ENCODE measurements at regions not wholly inside any gene's neighbourhood (a gene's known extent, or its start where the extent isn't known, plus 50 kb on each side); places are given as distances from the start of the nearest gene placed in this dataset.

DNA sequence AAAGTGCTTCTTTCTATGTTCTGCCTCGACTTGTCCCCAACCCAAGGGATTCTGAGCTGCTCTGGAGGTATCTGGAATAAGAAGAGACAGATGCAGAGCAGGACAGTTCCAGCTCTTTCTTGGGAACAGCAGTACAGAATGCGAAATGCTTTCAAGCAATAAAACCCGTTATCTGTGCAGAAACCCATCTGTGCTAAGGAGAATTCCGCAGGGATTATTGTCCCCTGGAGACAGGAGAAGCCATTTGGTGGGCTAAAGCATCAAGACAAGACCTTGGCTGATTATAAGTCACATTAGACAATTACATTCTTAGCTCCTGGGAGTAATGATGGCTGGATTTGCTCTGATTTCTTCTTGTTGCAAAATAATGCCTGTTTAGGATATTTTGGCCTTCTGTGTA is 185.4 kb upstream of the GLI2 start:
- Histone ChIP-seq H3K4me2 (ENCODE audit: low read length) (no peak overlapping the region), H3K27ac (ENCODE audit: low read depth, low read length) (no peak overlapping the region), H3K27me3 (ENCODE audit: control insufficient read depth, low read length) (0 out of 2 replicates have a peak, but pooled peaks cover 2% of the 10 kb centered on the region), H4K20me1 (ENCODE audit: control insufficient read depth, insufficient read depth, low read depth, low read length) (no peaks in the 10 kb centered on the region), H3K4me1 (ENCODE audit: control insufficient read depth, low read length) (no peaks in the 10 kb centered on the region), H3F3A (ENCODE audit: control insufficient read depth, insufficient read depth) (no peaks in the 10 kb centered on the region), H3K9me3 (ENCODE audit: control insufficient read depth, insufficient read depth, low read length) (no peaks in the 10 kb centered on the region), H3K36me3 (ENCODE audit: control insufficient read depth, low read length) (no peaks in the 10 kb centered on the region), H3K4me3 (ENCODE audit: low read length) (no peak overlapping the region), H3K79me2 (ENCODE audit: control insufficient read depth, low read length) (no peaks in the 10 kb centered on the region), H3K9me2 (replicated peaks; ENCODE audit: control insufficient read depth, low read length) (no peaks in the 10 kb centered on the region)
- no peak for TF ChIP-seq EZH2phosphoT487 (IDR thresholded peaks at IDR 0.05; ENCODE audit: borderline replicate concordance, low read length)
- TF ChIP-seq, protein P1, sequence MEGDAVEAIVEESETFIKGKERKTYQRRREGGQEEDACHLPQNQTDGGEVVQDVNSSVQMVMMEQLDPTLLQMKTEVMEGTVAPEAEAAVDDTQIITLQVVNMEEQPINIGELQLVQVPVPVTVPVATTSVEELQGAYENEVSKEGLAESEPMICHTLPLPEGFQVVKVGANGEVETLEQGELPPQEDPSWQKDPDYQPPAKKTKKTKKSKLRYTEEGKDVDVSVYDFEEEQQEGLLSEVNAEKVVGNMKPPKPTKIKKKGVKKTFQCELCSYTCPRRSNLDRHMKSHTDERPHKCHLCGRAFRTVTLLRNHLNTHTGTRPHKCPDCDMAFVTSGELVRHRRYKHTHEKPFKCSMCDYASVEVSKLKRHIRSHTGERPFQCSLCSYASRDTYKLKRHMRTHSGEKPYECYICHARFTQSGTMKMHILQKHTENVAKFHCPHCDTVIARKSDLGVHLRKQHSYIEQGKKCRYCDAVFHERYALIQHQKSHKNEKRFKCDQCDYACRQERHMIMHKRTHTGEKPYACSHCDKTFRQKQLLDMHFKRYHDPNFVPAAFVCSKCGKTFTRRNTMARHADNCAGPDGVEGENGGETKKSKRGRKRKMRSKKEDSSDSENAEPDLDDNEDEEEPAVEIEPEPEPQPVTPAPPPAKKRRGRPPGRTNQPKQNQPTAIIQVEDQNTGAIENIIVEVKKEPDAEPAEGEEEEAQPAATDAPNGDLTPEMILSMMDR (IDR thresholded peaks at IDR 0.05; ENCODE audit: low read depth, low read length, poor library complexity, severe bottlenecking) = no peak

DNA sequence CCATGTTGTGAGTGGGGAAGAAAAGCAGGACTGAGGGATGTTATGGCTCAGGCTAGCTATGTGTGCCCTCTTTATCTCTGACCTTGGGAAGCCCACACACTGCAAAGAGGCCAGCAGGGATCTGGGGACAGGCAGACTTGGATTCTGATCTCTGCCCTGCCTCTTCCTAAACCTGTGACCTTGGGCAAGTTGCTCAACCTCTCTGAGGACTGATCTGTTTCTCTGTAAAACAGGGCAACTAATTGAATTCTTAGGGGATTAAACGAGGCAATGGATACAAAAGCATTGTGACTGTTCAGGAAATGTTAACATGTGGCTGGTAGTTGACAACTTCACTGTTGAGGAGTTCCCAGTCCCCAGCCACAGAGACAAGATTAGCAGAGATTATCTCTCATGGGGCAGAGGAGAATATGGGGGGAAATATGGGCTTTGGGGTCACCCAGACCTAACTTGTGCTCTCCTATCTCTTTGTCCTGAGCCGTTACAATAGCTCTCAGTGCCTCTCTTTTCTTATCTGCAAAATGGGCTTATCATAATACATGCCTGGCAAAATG is 184.7 kb upstream of the GLI2 start:
- H3K27me3 ChIP-seq (ENCODE audit: control insufficient read depth, low read length) = 0 out of 2 replicates have a peak, but pooled peaks cover 2% of the 10 kb centered on the region
- no peaks in the 10 kb centered on the region for H4K20me1 ChIP-seq (ENCODE audit: control insufficient read depth, insufficient read depth, low read depth, low read length)
- no peaks in the 10 kb centered on the region for H3K36me3 ChIP-seq (ENCODE audit: control insufficient read depth, low read length)
- no peaks in the 10 kb centered on the region for H3K4me1 ChIP-seq (ENCODE audit: control insufficient read depth, low read length)
- H3K27ac ChIP-seq (ENCODE audit: low read depth, low read length) = no peak overlapping the region
- H3K9me3 ChIP-seq (ENCODE audit: control insufficient read depth, insufficient read depth, low read length) = no peaks in the 10 kb centered on the region
- H3K4me2 ChIP-seq (ENCODE audit: low read length) = no peak overlapping the region
- no peaks in the 10 kb centered on the region for H3K79me2 ChIP-seq (ENCODE audit: control insufficient read depth, low read length)
- no peaks in the 10 kb centered on the region for H3K9me2 ChIP-seq (replicated peaks; ENCODE audit: control insufficient read depth, low read length)
- H3K4me3 ChIP-seq (ENCODE audit: low read length) = no peak overlapping the region
- H3F3A ChIP-seq (ENCODE audit: control insufficient read depth, insufficient read depth) = no peaks in the 10 kb centered on the region
- no peak for TF ChIP-seq EZH2phosphoT487 (IDR thresholded peaks at IDR 0.05; ENCODE audit: borderline replicate concordance, low read length)
- TF ChIP-seq, protein P1 (IDR thresholded peaks at IDR 0.05; ENCODE audit: low read depth, low read length, poor library complexity, severe bottlenecking) = no peak

DNA sequence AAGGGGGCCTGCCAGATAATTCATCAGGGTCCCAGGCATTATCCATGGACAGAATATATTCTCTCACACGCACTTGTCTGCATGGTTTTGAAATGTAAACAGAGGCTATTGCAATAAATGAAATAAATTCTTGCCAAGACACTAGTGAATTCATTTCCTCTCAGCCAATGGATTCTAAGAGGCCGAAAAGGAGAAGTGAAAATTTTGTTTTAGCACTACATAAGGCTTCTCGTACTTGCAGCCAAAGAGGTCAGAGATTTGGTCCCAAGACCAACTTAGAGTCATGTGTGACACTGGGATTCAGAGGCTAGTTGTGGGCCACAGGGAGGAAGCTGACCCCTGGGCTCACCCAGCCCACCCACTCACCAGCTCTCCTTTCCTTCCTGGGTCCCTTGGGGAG is 184.1 kb upstream of the GLI2 start:
- Histone ChIP-seq H3K79me2 (ENCODE audit: control insufficient read depth, low read length) (no peaks in the 10 kb centered on the region), H3K4me3 (ENCODE audit: low read length) (no peak overlapping the region), H3K9me3 (ENCODE audit: control insufficient read depth, insufficient read depth, low read length) (no peaks in the 10 kb centered on the region), H3K9me2 (replicated peaks; ENCODE audit: control insufficient read depth, low read length) (no peaks in the 10 kb centered on the region), H4K20me1 (ENCODE audit: control insufficient read depth, insufficient read depth, low read depth, low read length) (no peaks in the 10 kb centered on the region), H3K27me3 (ENCODE audit: control insufficient read depth, low read length) (0 out of 2 replicates have a peak, but pooled peaks cover 2% of the 10 kb centered on the region), H3K4me1 (ENCODE audit: control insufficient read depth, low read length) (no peaks in the 10 kb centered on the region), H3K4me2 (ENCODE audit: low read length) (no peak overlapping the region), H3K27ac (ENCODE audit: low read depth, low read length) (no peak overlapping the region), H3F3A (ENCODE audit: control insufficient read depth, insufficient read depth) (no peaks in the 10 kb centered on the region), H3K36me3 (ENCODE audit: control insufficient read depth, low read length) (no peaks in the 10 kb centered on the region)
- TF ChIP-seq, protein P1 (IDR thresholded peaks at IDR 0.05; ENCODE audit: low read depth, low read length, poor library complexity, severe bottlenecking) = no peak
- no peak for TF ChIP-seq EZH2phosphoT487 (IDR thresholded peaks at IDR 0.05; ENCODE audit: borderline replicate concordance, low read length)
